Adrenal gland (tissue), 9 donors: ENCODE measurements at regions not wholly inside any gene's neighbourhood (a gene's known extent, or its start where the extent isn't known, plus 50 kb on each side); places are given as distances from the start of the nearest gene placed in this dataset.

Experiments
- DNase-seq, 7 donors: peaks; one replicate each; pipeline ENCODE4 v3.0.0-alpha.2; 2019 to 2020
- H3K27ac ChIP-seq, 5 donors: fragments of 200-600 bp; sonication (generic) in 4 of 5; 1 replicate in 3 of 5; 2 replicates in 2 of 5; pipeline versions ENCODE4 v1.5.1 to v1.8.0; 2016 to 2020; ENCODE audit warnings: mild to moderate bottlenecking in 1 of 5
- H3K27me3 ChIP-seq: fragments of 200-600 bp; 2 replicates; pipeline ENCODE4 v1.8.0; 2021
- H3K36me3 ChIP-seq, 2 donors: fragments of 200-600 bp; replicated peaks in 1 of 2; 1 replicate in 1 of 2; 2 replicates in 1 of 2; pipeline versions ENCODE4 v1.5.1 to v1.8.0; 2018 to 2022
- H3K4me1 ChIP-seq, 2 donors: fragments of 200-600 bp; replicated peaks in 1 of 2; 1 replicate in 1 of 2; 2 replicates in 1 of 2; pipeline versions ENCODE4 v1.5.1 to v1.8.0; 2018 to 2021
- H3K4me3 ChIP-seq, 4 donors: fragments of 200-600 bp; sonication (generic) in 3 of 4; one replicate each; pipeline ENCODE4 v1.5.1; 2016 to 2018
- H3K9me3 ChIP-seq, 3 donors: fragments of 200-600 bp; sonication (generic) in 1 of 3; replicated peaks in 1 of 3; 1 replicate in 2 of 3; 2 replicates in 1 of 3; pipeline versions ENCODE4 v1.5.1 to v1.8.0; 2016 to 2021
- CTCF ChIP-seq, 6 experiments: fragments of 450-650 bp in 4 of 6; fragments of 200-600 bp in 2 of 6; sonication (generic) in 1 of 6; IDR thresholded peaks; 1 replicate in 5 of 6; 2 replicates in 1 of 6; pipeline versions ENCODE4 v1.5.1 to v1.8.0; 2016 to 2021; ENCODE audit warnings: antibody characterized with exemption in 6 of 6, mild to moderate bottlenecking in 2 of 6, moderate library complexity in 1 of 6
- POLR2A ChIP-seq, 2 donors: fragments of 450-650 bp; IDR thresholded peaks; one replicate each; pipeline ENCODE4 v1.6.1; 2017; ENCODE audit warnings: antibody characterized with exemption in 2 of 2, mild to moderate bottlenecking in 2 of 2, moderate library complexity in 1 of 2
- WGBS, 4 donors: extraction: QIAGEN DNeasy Blood & Tissue Kit in 2 of 4; methylation state at CpG; one replicate each; pipeline versions ENCODE4 v1.1.5 to v1.1.7; 2013 to 2017; 5-methylcytosine and 5-hydroxymethylcytosine counted together
- intact Hi-C, 2 donors: fragments of 100-400 bp; cut with DNase I; formaldehyde crosslinking; loops; one replicate each; pipeline versions ENCODE4 v1.14.1 to v1.15.0; 2022 to 2023
- donor health status: healthy with polysubstance abuse.
- donor health status: Bipolar disorder and iron deficiency.
- donor health status: DM: yes; HTN: yes; CAD: no.
- donor health status: DM: no; HTN: no; CAD: no.
- donor health status: DM: no; HTN: no; CAD: no.

- intact Hi-C loops = no loop called here
- Histone ChIP-seq H3K4me1 (no peaks in the 10 kb centered on the region), H3K36me3 (no peaks in the 10 kb centered on the region), H3K9me3 (no peaks in the 10 kb centered on the region), H3K4me3 (no peak overlapping the region), H3K27ac (no peak overlapping the region), H3K27me3 (no peaks in the 10 kb centered on the region)
- TF ChIP-seq POLR2A (IDR thresholded peaks at IDR 0.05) (no peak), CTCF (IDR thresholded peaks at IDR 0.05) (no peak)
- WGBS, 4 donors = 29 to 41% (median 35%) methylated on average over 2 of the region's 2 CpGs
- DNase-seq = peak in 1 of 7 donors; percentile 54
These were observed 193.9 kb downstream of the DIPK2A start for GRCh38 chr3:144165482-144165881.

GRCh38 chr3:144167634-144168033 lies 196.0 kb downstream of the DIPK2A start:
- Histone ChIP-seq H3K4me1 (no peaks in the 10 kb centered on the region), H3K27me3 (no peaks in the 10 kb centered on the region), H3K9me3 (no peaks in the 10 kb centered on the region), H3K4me3 (no peak overlapping the region), H3K36me3 (no peaks in the 10 kb centered on the region), H3K27ac (no peak overlapping the region)
- intact Hi-C loops = no loop called here
- 91 to 98% (median 96%) methylated on average over 2 of the region's 2 CpGs for WGBS, 4 donors
- TF ChIP-seq POLR2A (IDR thresholded peaks at IDR 0.05) (no peak), CTCF (IDR thresholded peaks at IDR 0.05) (no peak)
- no peak for DNase-seq

- no peak overlapping the region for H3K27ac ChIP-seq
- no peaks in the 10 kb centered on the region for H3K9me3 ChIP-seq
- H3K4me1 ChIP-seq = no peaks in the 10 kb centered on the region
- no peak overlapping the region for H3K4me3 ChIP-seq
- no peaks in the 10 kb centered on the region for H3K36me3 ChIP-seq
- no peaks in the 10 kb centered on the region for H3K27me3 ChIP-seq
- WGBS, 4 donors = 81 to 97% (median 89%) methylated on average over 1 of the region's 1 CpG
- TF ChIP-seq CTCF (IDR thresholded peaks at IDR 0.05) (no peak), POLR2A (IDR thresholded peaks at IDR 0.05) (no peak)
- intact Hi-C loops = no loop called here
- no peak for DNase-seq
These were observed 201.9 kb downstream of the DIPK2A start for GRCh38 chr3:144173491-144173890.

- Histone ChIP-seq H3K27ac (no peak overlapping the region), H3K36me3 (no peaks in the 10 kb centered on the region), H3K9me3 (no peaks in the 10 kb centered on the region), H3K4me3 (no peak overlapping the region), H3K27me3 (no peaks in the 10 kb centered on the region), H3K4me1 (no peaks in the 10 kb centered on the region)
- TF ChIP-seq POLR2A (IDR thresholded peaks at IDR 0.05) = no peak
- TF ChIP-seq CTCF (IDR thresholded peaks at IDR 0.05) = no peak
- no peak for DNase-seq
- WGBS, 4 donors = 93 to 98% (median 96%) methylated on average over 12 to 21 of the region's 21 CpGs
- intact Hi-C loops = no loop called here
These were observed 204.2 kb downstream of the DIPK2A start for GRCh38 chr3:144175644-144176425.
